K562 (cell line): ENCODE measurements at regions not wholly inside any gene's neighbourhood (a gene's known extent, or its start where the extent isn't known, plus 50 kb on each side); places are given as distances from the start of the nearest gene placed in this dataset.
A peak's percentile ranks its signal among the peaks of the same experiment; 100 is the strongest.

Source experiments
- ATF7 ChIP-seq: fragments of 450-650 bp; IDR thresholded peaks from 2 replicates; pipeline ENCODE4 v1.7.1; 2014; ENCODE audit warnings: mild to moderate bottlenecking, moderate library complexity
- CBFA2T2 ChIP-seq: fragments of 450-650 bp; conservative IDR thresholded peaks from 2 replicates; pipeline ENCODE4 v1.6.1; 2017; ENCODE audit warnings: mild to moderate bottlenecking
- CREBBP ChIP-seq: IDR thresholded peaks from one replicate; pipeline ENCODE4 v1.6.1; 2012; ENCODE audit warnings: low read depth, mild to moderate bottlenecking, control low read depth, inconsistent platforms, low read length
- ETV1 ChIP-seq: fragments of 450-650 bp; conservative IDR thresholded peaks from 2 replicates; pipeline ENCODE4 v1.6.1; 2016; ENCODE audit warnings: missing genetic modification characterization, control low read depth, low read depth, missing compliant biosample characterization
- ETV6 ChIP-seq, 3 experiments: fragments of 150-350 bp in 1 of 3; sonication (generic) in 1 of 3; formaldehyde crosslinking in 1 of 3; IDR thresholded peaks; 2 replicates each; pipeline versions ENCODE4 v1.6.1 to v1.8.0; 2014 to 2022; ENCODE audit warnings: borderline replicate concordance in 2 of 3, low read depth in 2 of 3, antibody characterized with exemption in 1 of 3, low read length in 1 of 3, mild to moderate bottlenecking in 1 of 3, missing genetic modification reagents in 1 of 3
- GATAD2A ChIP-seq: fragments of 450-650 bp; IDR thresholded peaks from 2 replicates; pipeline ENCODE4 v1.6.1; 2017
- HMG20A ChIP-seq: fragments of 450-650 bp; formaldehyde crosslinking; conservative IDR thresholded peaks from 2 replicates; pipeline ENCODE4 v1.4.0; 2020; ENCODE audit warnings: mild to moderate bottlenecking, mixed read lengths
- HOXB6 ChIP-seq: fragments of 250-450 bp; sonication (Bioruptor Pico); IDR thresholded peaks from 2 replicates; pipeline ENCODE4 v1.5.1; 2022; ENCODE audit warnings: mild to moderate bottlenecking, borderline replicate concordance
- HSF4 ChIP-seq: fragments of 250-450 bp; sonication (Bioruptor Pico); IDR thresholded peaks from 2 replicates; pipeline ENCODE4 v2.1.2; 2022; ENCODE audit warnings: mild to moderate bottlenecking, moderate library complexity, borderline replicate concordance
- KDM1A ChIP-seq, 2 experiments: fragments of 450-650 bp; IDR thresholded peaks; 2 replicates each; pipeline ENCODE4 v1.6.1; 2016; ENCODE audit warnings: mild to moderate bottlenecking in 2 of 2
- MTA1 ChIP-seq: fragments of 450-650 bp; IDR thresholded peaks from 2 replicates; pipeline ENCODE4 v1.6.1; 2017; ENCODE audit warnings: borderline replicate concordance
- NFATC3 ChIP-seq: fragments of 450-650 bp; IDR thresholded peaks from 2 replicates; pipeline ENCODE4 v1.6.1; 2017; ENCODE audit warnings: mild to moderate bottlenecking
- PHTF2 ChIP-seq: fragments of 250-450 bp; sonication (Bioruptor Pico); IDR thresholded peaks from 2 replicates; pipeline ENCODE4 v1.5.0; 2021; ENCODE audit warnings: mild to moderate bottlenecking
- SRSF7 ChIP-seq: fragments of 200-400 bp; formaldehyde crosslinking; optimal IDR thresholded peaks from 2 replicates; pipeline ENCODE3; 2017; ENCODE audit warnings: mild to moderate bottlenecking, low read depth, low read length
- TAL1 ChIP-seq: fragments of 450-650 bp; IDR thresholded peaks from 2 replicates; pipeline ENCODE4 v1.6.1; 2016; ENCODE audit warnings: mild to moderate bottlenecking
- YY1 ChIP-seq, 3 experiments: IDR thresholded peaks; 2 replicates each; pipeline ENCODE4 v1.6.1; 2011; ENCODE audit warnings: low read length in 2 of 3, mild to moderate bottlenecking in 2 of 3, moderate library complexity in 2 of 3, borderline replicate concordance in 1 of 3, control low read depth in 1 of 3, low read depth in 1 of 3; ENCODE audit not compliant: insufficient read depth in 3 of 3, insufficient replicate concordance in 2 of 3, control insufficient read depth in 1 of 3, insufficient read length in 1 of 3; ENCODE audit errors: extremely low read depth in 1 of 3
- ZNF121 ChIP-seq: sonication (generic); formaldehyde crosslinking; conservative IDR thresholded peaks from 2 replicates; pipeline ENCODE4 v1.8.0; 2022; ENCODE audit warnings: missing genetic modification reagents
- ZNF347 ChIP-seq: fragments of 450-650 bp; formaldehyde crosslinking; IDR thresholded peaks from 2 replicates; pipeline ENCODE4 v1.4.0; 2020; ENCODE audit warnings: low read depth, mild to moderate bottlenecking, moderate library complexity
- ZNF551 ChIP-seq: fragments of 250-450 bp; sonication (Bioruptor Pico); IDR thresholded peaks from 2 replicates; pipeline ENCODE4 v1.5.0; 2021; ENCODE audit warnings: mild to moderate bottlenecking, moderate library complexity
- ZNF583 ChIP-seq: fragments of 250-450 bp; sonication (Bioruptor Pico); IDR thresholded peaks from 2 replicates; pipeline ENCODE4 v1.4.0; 2020
- TF ChIP-seq, protein P1 (sequence below): fragments of 450-650 bp; formaldehyde crosslinking; IDR thresholded peaks from 2 replicates; pipeline ENCODE4 v1.4.0; 2020; ENCODE audit warnings: mild to moderate bottlenecking
- TF ChIP-seq, protein P2 (sequence below): sonication (generic); formaldehyde crosslinking; IDR thresholded peaks from 2 replicates; pipeline ENCODE4 v1.8.0; 2023; ENCODE audit warnings: mild to moderate bottlenecking, missing genetic modification reagents
- TF ChIP-seq, protein P3 (sequence below): fragments of 250-450 bp; sonication (Bioruptor Pico); IDR thresholded peaks from 2 replicates; pipeline ENCODE4 v1.9.0; 2021; ENCODE audit warnings: mild to moderate bottlenecking
- TF ChIP-seq, protein P4 (sequence below), 2 experiments: fragments of 450-650 bp; conservative IDR thresholded peaks; 2 replicates each; pipeline ENCODE4 v1.6.1; 2017; ENCODE audit warnings: mild to moderate bottlenecking in 2 of 2, moderate library complexity in 2 of 2

DNA sequence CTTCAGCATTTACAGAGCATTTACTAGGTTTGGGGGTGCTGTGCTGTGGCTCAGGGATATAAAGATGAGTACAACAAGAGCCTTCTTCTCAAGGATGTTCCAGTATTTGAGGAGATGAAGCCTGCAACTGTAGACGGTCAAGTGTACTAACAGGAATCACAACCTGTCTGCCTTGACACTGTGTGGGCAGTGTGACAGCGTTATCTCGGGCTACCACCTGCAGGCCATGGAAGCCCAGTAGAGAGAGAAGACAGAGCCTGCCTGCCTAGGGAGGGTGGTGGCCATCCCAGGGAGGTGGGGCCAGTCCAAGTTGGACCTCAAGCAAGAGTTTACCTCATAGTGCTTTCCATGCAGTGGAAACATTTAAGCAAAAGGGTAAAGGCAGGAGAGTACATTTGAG is 215.1 kb upstream of the ASIC2 start (continued):
- TF ChIP-seq, protein P1, sequence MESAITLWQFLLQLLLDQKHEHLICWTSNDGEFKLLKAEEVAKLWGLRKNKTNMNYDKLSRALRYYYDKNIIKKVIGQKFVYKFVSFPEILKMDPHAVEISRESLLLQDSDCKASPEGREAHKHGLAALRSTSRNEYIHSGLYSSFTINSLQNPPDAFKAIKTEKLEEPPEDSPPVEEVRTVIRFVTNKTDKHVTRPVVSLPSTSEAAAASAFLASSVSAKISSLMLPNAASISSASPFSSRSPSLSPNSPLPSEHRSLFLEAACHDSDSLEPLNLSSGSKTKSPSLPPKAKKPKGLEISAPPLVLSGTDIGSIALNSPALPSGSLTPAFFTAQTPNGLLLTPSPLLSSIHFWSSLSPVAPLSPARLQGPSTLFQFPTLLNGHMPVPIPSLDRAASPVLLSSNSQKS (CRISPR knock-in tag): no peak
- no peak for TF ChIP-seq SRSF7
- no peak; a peak in 1 of 4 replicates for TF ChIP-seq ETV6 (IDR thresholded peaks at IDR 0.05; ENCODE audit: borderline replicate concordance in 1 of 2, low read depth in 2 of 2, low read length in 1 of 2)
- no peak for TF ChIP-seq ETV6 (CRISPR knock-in tag; IDR thresholded peaks at IDR 0.05; ENCODE audit: borderline replicate concordance)
- TF ChIP-seq, protein P2, sequence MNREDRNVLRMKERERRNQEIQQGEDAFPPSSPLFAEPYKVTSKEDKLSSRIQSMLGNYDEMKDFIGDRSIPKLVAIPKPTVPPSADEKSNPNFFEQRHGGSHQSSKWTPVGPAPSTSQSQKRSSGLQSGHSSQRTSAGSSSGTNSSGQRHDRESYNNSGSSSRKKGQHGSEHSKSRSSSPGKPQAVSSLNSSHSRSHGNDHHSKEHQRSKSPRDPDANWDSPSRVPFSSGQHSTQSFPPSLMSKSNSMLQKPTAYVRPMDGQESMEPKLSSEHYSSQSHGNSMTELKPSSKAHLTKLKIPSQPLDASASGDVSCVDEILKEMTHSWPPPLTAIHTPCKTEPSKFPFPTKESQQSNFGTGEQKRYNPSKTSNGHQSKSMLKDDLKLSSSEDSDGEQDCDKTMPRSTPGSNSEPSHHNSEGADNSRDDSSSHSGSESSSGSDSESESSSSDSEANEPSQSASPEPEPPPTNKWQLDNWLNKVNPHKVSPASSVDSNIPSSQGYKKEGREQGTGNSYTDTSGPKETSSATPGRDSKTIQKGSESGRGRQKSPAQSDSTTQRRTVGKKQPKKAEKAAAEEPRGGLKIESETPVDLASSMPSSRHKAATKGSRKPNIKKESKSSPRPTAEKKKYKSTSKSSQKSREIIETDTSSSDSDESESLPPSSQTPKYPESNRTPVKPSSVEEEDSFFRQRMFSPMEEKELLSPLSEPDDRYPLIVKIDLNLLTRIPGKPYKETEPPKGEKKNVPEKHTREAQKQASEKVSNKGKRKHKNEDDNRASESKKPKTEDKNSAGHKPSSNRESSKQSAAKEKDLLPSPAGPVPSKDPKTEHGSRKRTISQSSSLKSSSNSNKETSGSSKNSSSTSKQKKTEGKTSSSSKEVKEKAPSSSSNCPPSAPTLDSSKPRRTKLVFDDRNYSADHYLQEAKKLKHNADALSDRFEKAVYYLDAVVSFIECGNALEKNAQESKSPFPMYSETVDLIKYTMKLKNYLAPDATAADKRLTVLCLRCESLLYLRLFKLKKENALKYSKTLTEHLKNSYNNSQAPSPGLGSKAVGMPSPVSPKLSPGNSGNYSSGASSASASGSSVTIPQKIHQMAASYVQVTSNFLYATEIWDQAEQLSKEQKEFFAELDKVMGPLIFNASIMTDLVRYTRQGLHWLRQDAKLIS: no peak
- TF ChIP-seq CBFA2T2: peak; percentile 86
- peak; percentile 89 for TF ChIP-seq TAL1
- no peak for TF ChIP-seq HOXB6 (CRISPR knock-in tag)
- peak; percentile 81 to 85 for TF ChIP-seq KDM1A (IDR thresholded peaks at IDR 0.05)
- TF ChIP-seq ZNF347 (CRISPR knock-in tag): no peak
- TF ChIP-seq ATF7: no peak
- TF ChIP-seq MTA1: no peak
- TF ChIP-seq PHTF2 (CRISPR knock-in tag): no peak
- no peak for TF ChIP-seq YY1 (IDR thresholded peaks at IDR 0.05; ENCODE audit: borderline replicate concordance in 1 of 3, control insufficient read depth in 1 of 3, extremely low read depth in 1 of 3, insufficient read depth in 3 of 3, insufficient read length in 1 of 3, insufficient replicate concordance in 2 of 3, low read depth in 1 of 3, low read length in 2 of 3)
- TF ChIP-seq ZNF583: no peak
- TF ChIP-seq, protein P3, sequence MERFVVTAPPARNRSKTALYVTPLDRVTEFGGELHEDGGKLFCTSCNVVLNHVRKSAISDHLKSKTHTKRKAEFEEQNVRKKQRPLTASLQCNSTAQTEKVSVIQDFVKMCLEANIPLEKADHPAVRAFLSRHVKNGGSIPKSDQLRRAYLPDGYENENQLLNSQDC (CRISPR knock-in tag): no peak
- TF ChIP-seq HSF4: no peak
- no peak for TF ChIP-seq ZNF121 (CRISPR knock-in tag)
- TF ChIP-seq HMG20A (CRISPR knock-in tag): no peak
- no peak for TF ChIP-seq ZNF551 (CRISPR knock-in tag)
- TF ChIP-seq, protein P4, sequence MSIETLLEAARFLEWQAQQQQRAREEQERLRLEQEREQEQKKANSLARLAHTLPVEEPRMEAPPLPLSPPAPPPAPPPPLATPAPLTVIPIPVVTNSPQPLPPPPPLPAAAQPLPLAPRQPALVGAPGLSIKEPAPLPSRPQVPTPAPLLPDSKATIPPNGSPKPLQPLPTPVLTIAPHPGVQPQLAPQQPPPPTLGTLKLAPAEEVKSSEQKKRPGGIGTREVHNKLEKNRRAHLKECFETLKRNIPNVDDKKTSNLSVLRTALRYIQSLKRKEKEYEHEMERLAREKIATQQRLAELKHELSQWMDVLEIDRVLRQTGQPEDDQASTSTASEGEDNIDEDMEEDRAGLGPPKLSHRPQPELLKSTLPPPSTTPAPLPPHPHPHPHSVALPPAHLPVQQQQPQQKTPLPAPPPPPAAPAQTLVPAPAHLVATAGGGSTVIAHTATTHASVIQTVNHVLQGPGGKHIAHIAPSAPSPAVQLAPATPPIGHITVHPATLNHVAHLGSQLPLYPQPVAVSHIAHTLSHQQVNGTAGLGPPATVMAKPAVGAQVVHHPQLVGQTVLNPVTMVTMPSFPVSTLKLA (conservative IDR thresholded peaks at IDR 0.05): no peak
- TF ChIP-seq NFATC3: no peak
- TF ChIP-seq CREBBP: no peak
- no peak for TF ChIP-seq ETV1
- no peak for TF ChIP-seq GATAD2A
